ENCODE measurements at regions not wholly inside any gene's neighbourhood (a gene's known extent, or its start where the extent isn't known, plus 50 kb on each side); places are given as distances from the start of the nearest gene placed in this dataset.

DNA sequence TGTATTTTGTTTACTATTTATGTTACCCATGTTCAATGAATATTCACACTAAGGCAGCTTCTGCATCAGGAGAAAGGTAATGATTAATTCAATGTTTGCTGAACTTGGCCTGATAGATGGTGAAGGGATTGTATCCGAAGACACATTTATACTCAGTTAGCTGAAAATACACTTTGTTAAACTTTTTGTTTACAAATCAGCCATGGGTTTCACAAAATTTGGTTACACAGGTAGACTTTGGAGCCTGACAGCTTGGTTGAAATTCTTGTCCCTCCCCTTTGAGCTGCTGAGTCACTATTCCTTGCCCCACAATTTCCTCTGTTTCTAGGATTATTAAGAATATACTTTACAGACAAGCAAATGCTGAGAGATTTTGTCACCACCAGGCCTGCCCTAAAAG lies 162.6 kb downstream of the PPP1R3A start:
- no CpG with 5 or more reads among the region's 1 CpG for WGBS (ENCODE audit: insufficient coverage)

DNA sequence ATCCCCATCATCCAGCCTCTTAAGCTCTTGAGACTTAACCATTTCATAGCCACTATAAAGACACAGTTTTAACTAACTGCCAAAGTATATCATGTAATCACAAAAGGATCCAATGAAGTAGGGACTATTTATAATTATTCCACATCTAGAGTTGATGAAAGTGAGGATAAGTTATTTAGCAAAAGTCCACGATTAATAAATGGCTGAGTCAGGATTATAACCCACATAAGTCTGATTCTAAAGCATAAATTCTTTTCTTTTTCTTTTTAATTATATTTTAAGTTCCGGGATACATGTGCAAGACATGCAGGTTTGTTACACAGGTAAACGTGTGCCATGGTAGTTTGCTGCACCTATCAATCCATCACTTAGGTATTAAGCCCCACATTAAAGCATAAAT lies 166.1 kb downstream of the PPP1R3A start:
- H3K27me3 Mint-ChIP-seq (ENCODE audit: low read depth in 3 of 3) = no peaks in the 10 kb centered on the region
- H3K4me1 ChIP-seq (ENCODE audit: control insufficient read depth in 1 of 2, insufficient read depth in 2 of 2, low read length in 2 of 2) = no peaks in the 10 kb centered on the region
- DNase-seq = no peak
- H3K36me3 Mint-ChIP-seq = no peaks in the 10 kb centered on the region
- H3K36me3 ChIP-seq (replicated peaks in 1 of 2; ENCODE audit: control insufficient read depth in 1 of 2, insufficient read depth in 2 of 2, low read length in 2 of 2) = no peaks in the 10 kb centered on the region
- H3K27ac Mint-ChIP-seq = no peak overlapping the region
- intact Hi-C loops (cut with micrococcal nuclease) = no loop called here
- H3K79me2 ChIP-seq (ENCODE audit: insufficient read depth, low read length) = no peaks in the 10 kb centered on the region
- no peaks in the 10 kb centered on the region for H3K9me3 ChIP-seq (replicated peaks in 1 of 2; ENCODE audit: control insufficient read depth in 1 of 2, insufficient read depth in 1 of 2, low read length in 2 of 2)
- H3K4me1 Mint-ChIP-seq = no peaks in the 10 kb centered on the region
- peaks cover 0 to 9% (median under 1%) of the 10 kb centered on the region in 7 donors for H3K9me3 Mint-ChIP-seq
- H3K27ac ChIP-seq (ENCODE audit: low read depth in 1 of 2, low read length in 2 of 2) = no peak overlapping the region
- H3K27me3 ChIP-seq (ENCODE audit: control insufficient read depth in 2 of 2, insufficient read depth in 2 of 2, low read length in 2 of 2) = no peaks in the 10 kb centered on the region
- H3K4me3 ChIP-seq (replicated peaks in 1 of 3; ENCODE audit: low read depth in 2 of 3, low read length in 3 of 3) = no peak overlapping the region
- no peak overlapping the region for H2AFZ ChIP-seq (ENCODE audit: insufficient read depth, low read depth, low read length, poor library complexity, severe bottlenecking)
- no peak overlapping the region for H3K4me3 Mint-ChIP-seq
- WGBS (ENCODE audit: insufficient coverage) = no CpG with 5 or more reads among the region's 3 CpGs
- H4K20me1 ChIP-seq (ENCODE audit: insufficient read depth, low read length) = no peaks in the 10 kb centered on the region
- H3K9ac ChIP-seq (ENCODE audit: insufficient read depth, low read length, poor library complexity, severe bottlenecking) = no peak overlapping the region
- H3K4me2 ChIP-seq (replicated peaks; ENCODE audit: extremely low read depth, low read length, poor library complexity, severe bottlenecking) = no peak overlapping the region
- TF ChIP-seq, protein P1, sequence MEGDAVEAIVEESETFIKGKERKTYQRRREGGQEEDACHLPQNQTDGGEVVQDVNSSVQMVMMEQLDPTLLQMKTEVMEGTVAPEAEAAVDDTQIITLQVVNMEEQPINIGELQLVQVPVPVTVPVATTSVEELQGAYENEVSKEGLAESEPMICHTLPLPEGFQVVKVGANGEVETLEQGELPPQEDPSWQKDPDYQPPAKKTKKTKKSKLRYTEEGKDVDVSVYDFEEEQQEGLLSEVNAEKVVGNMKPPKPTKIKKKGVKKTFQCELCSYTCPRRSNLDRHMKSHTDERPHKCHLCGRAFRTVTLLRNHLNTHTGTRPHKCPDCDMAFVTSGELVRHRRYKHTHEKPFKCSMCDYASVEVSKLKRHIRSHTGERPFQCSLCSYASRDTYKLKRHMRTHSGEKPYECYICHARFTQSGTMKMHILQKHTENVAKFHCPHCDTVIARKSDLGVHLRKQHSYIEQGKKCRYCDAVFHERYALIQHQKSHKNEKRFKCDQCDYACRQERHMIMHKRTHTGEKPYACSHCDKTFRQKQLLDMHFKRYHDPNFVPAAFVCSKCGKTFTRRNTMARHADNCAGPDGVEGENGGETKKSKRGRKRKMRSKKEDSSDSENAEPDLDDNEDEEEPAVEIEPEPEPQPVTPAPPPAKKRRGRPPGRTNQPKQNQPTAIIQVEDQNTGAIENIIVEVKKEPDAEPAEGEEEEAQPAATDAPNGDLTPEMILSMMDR (IDR thresholded peaks at IDR 0.05) = no peak

More for the DNA sequence above, 162.6 kb downstream of the PPP1R3A start:
- Histone ChIP-seq H3K4me3 (replicated peaks in 1 of 3; ENCODE audit: low read depth in 2 of 3, low read length in 3 of 3) (no peak overlapping the region), H3K79me2 (ENCODE audit: insufficient read depth, low read length) (no peaks in the 10 kb centered on the region), H3K36me3 (replicated peaks in 1 of 2; ENCODE audit: control insufficient read depth in 1 of 2, insufficient read depth in 2 of 2, low read length in 2 of 2) (no peaks in the 10 kb centered on the region), H2AFZ (ENCODE audit: insufficient read depth, low read depth, low read length, poor library complexity, severe bottlenecking) (no peak overlapping the region), H3K4me2 (replicated peaks; ENCODE audit: extremely low read depth, low read length, poor library complexity, severe bottlenecking) (no peak overlapping the region), H3K9ac (ENCODE audit: insufficient read depth, low read length, poor library complexity, severe bottlenecking) (no peak overlapping the region), H3K27ac (ENCODE audit: low read depth in 1 of 2, low read length in 2 of 2) (no peak overlapping the region), H3K27me3 (ENCODE audit: control insufficient read depth in 2 of 2, insufficient read depth in 2 of 2, low read length in 2 of 2) (no peaks in the 10 kb centered on the region), H4K20me1 (ENCODE audit: insufficient read depth, low read length) (no peaks in the 10 kb centered on the region), H3K4me1 (ENCODE audit: control insufficient read depth in 1 of 2, insufficient read depth in 2 of 2, low read length in 2 of 2) (no peaks in the 10 kb centered on the region), H3K9me3 (replicated peaks in 1 of 2; ENCODE audit: control insufficient read depth in 1 of 2, insufficient read depth in 1 of 2, low read length in 2 of 2) (no peaks in the 10 kb centered on the region)
- intact Hi-C loops (cut with micrococcal nuclease) = no loop called here
- peaks cover 0 to 10% (median 3%) of the 10 kb centered on the region in 7 donors for H3K9me3 Mint-ChIP-seq
- no peak for DNase-seq
- H3K27me3 Mint-ChIP-seq (ENCODE audit: low read depth in 3 of 3) = peaks cover 0 to 1% (median 0%) of the 10 kb centered on the region in 3 donors
- no peak overlapping the region for H3K4me3 Mint-ChIP-seq
- TF ChIP-seq, protein P1 (IDR thresholded peaks at IDR 0.05) = no peak
- no peaks in the 10 kb centered on the region for H3K36me3 Mint-ChIP-seq
- H3K27ac Mint-ChIP-seq = no peak overlapping the region
- no peaks in the 10 kb centered on the region for H3K4me1 Mint-ChIP-seq

Measured in CD14-positive monocyte (primary cell).